GM12878 (cell line): ENCODE measurements at regions not wholly inside any gene's neighbourhood (a gene's known extent, or its start where the extent isn't known, plus 50 kb on each side); places are given as distances from the start of the nearest gene placed in this dataset.

ENCODE experiments used
- ATAC-seq: fragments of 200-7000 bp; cut with Tn5 transposase; 3 replicates; pipeline ENCODE4 v1.9.1; 2020; ENCODE audit warnings: mild to moderate bottlenecking, moderate library complexity
- BruUV-seq: library from RNA; stranded (reverse); fragments of 400-500 nt; replicated peaks from 2 replicates; lab custom pipeline; 2021; lab: Mats Ljungman, UMichigan
- CTCF ChIA-PET: fragments of 300-600 bp; sonication (Branson Sonifier 250); formaldehyde crosslinking; extraction: SDS; loops from one replicate; lab custom pipeline; 2021; ENCODE audit warnings: inconsistent platforms; lab: Yijun Ruan, JAX
- POLR2A ChIA-PET: fragments of 350-600 bp; formaldehyde crosslinking; extraction: SDS; loops from one replicate; lab custom pipeline; 2021; ENCODE audit warnings: inconsistent platforms; lab: Charles Lee
- RAD21 ChIA-PET: fragments of 300-600 bp; sonication (Branson Sonifier 250); formaldehyde crosslinking; loops from one replicate; lab custom pipeline; 2023; ENCODE audit warnings: antibody characterized with exemption; ENCODE audit not compliant: unreplicated experiment; lab: Charles Lee
- SMC1A ChIA-PET: fragments of 300-600 bp; sonication (Branson Sonifier 250); formaldehyde crosslinking; loops from one replicate; lab custom pipeline; 2023; ENCODE audit not compliant: unreplicated experiment, uncharacterized antibody; lab: Charles Lee
- DNase-seq: peaks from one replicate; pipeline ENCODE4 v3.0.0-alpha.2; 2011; ENCODE audit warnings: low read depth, low spot score
- FAIRE-seq: peaks from 3 replicates; lab custom pipeline; 2011; peaks lifted over from hg19 to GRCh38; lab: Jason Lieb, UNC
- H2AFZ ChIP-seq: 2 replicates; pipeline ENCODE4 v1.6.0; 2011; ENCODE audit warnings: low read depth, low read length, control low read depth; ENCODE audit not compliant: control insufficient read depth
- H3K27ac ChIP-seq: 2 replicates; pipeline ENCODE4 v1.5.1; 2011; ENCODE audit warnings: control low read depth; ENCODE audit not compliant: control insufficient read depth, insufficient read depth
- H3K27me3 ChIP-seq, 2 experiments: replicated peaks in 1 of 2; 2 replicates each; pipeline versions ENCODE4 v1.6.0 to v1.6.1; 2011; ENCODE audit warnings: low read length in 1 of 2; ENCODE audit not compliant: control insufficient read depth in 2 of 2, insufficient read depth in 2 of 2
- H3K36me3 ChIP-seq, 2 experiments: 2 replicates each; pipeline ENCODE4 v1.5.1; 2011; ENCODE audit warnings: low read length in 1 of 2; ENCODE audit not compliant: control insufficient read depth in 2 of 2, insufficient read depth in 2 of 2
- H3K4me1 ChIP-seq: 2 replicates; pipeline ENCODE4 v1.6.1; 2011; ENCODE audit warnings: mild to moderate bottlenecking, low read length, moderate library complexity, mixed read lengths; ENCODE audit not compliant: control insufficient read depth, insufficient read depth
- H3K4me2 ChIP-seq: 2 replicates; pipeline ENCODE4 v1.6.0; 2011; ENCODE audit warnings: control low read depth; ENCODE audit not compliant: control insufficient read depth, insufficient read depth
- H3K4me3 ChIP-seq: fragments of 200-600 bp; sonication (generic); 2 replicates; pipeline ENCODE4 v1.5.1; 2016
- H3K79me2 ChIP-seq: 2 replicates; pipeline ENCODE4 v1.6.0; 2011; ENCODE audit warnings: low read length; ENCODE audit not compliant: control insufficient read depth, insufficient read depth
- H3K9ac ChIP-seq: 2 replicates; pipeline ENCODE4 v1.8.0; 2011; ENCODE audit warnings: low read length, control low read depth, mixed read lengths; ENCODE audit not compliant: control insufficient read depth, insufficient read depth
- H3K9me3 ChIP-seq: replicated peaks from 3 replicates; pipeline ENCODE4 v1.5.1; 2011; ENCODE audit warnings: mild to moderate bottlenecking, low read length; ENCODE audit not compliant: control insufficient read depth, insufficient read depth
- H4K20me1 ChIP-seq: 2 replicates; pipeline ENCODE4 v1.6.0; 2011; ENCODE audit not compliant: control insufficient read depth, insufficient read depth
- ASH2L ChIP-seq: fragments of 300-600, 200-600 bp; sonication (generic); IDR thresholded peaks from 2 replicates; pipeline ENCODE4 v1.6.1; 2017; ENCODE audit warnings: low read depth, mild to moderate bottlenecking, borderline replicate concordance
- IRF4 ChIP-seq: IDR thresholded peaks from 2 replicates; pipeline ENCODE4 v1.6.1; 2011; ENCODE audit warnings: low read depth, low read length
- MXI1 ChIP-seq: fragments of 150-350 bp; IDR thresholded peaks from 2 replicates; pipeline ENCODE4 v1.6.1; 2011; ENCODE audit warnings: low read depth, mild to moderate bottlenecking, inconsistent platforms, low read length, improper control_type of control experiment
- NFYB ChIP-seq: IDR thresholded peaks from 2 replicates; pipeline ENCODE4 v1.6.1; 2011; ENCODE audit warnings: low read depth, mild to moderate bottlenecking, low read length, improper control_type of control experiment, moderate library complexity; ENCODE audit not compliant: insufficient read depth
- NR2C1 ChIP-seq: fragments of 450-650 bp; IDR thresholded peaks from 2 replicates; pipeline ENCODE4 v1.6.1; 2017; ENCODE audit warnings: antibody characterized with exemption, mild to moderate bottlenecking, moderate library complexity
- PAX5 ChIP-seq: IDR thresholded peaks from 2 replicates; pipeline ENCODE4 v1.6.1; 2011; ENCODE audit warnings: low read depth, low read length, borderline replicate concordance
- PML ChIP-seq: IDR thresholded peaks from 2 replicates; pipeline ENCODE4 v1.6.1; 2012; ENCODE audit warnings: low read length, inconsistent platforms
- SREBF1 ChIP-seq: IDR thresholded peaks from 2 replicates; pipeline ENCODE4 v1.6.1; 2012; ENCODE audit warnings: mild to moderate bottlenecking, low read length
- ZNF384 ChIP-seq: IDR thresholded peaks from 2 replicates; pipeline ENCODE4 v1.6.1; 2012; ENCODE audit warnings: low read depth, mild to moderate bottlenecking, low read length, improper control_type of control experiment, borderline replicate concordance
- ZNF592 ChIP-seq: fragments of 450-650 bp; IDR thresholded peaks from 2 replicates; pipeline ENCODE4 v1.6.1; 2017; ENCODE audit warnings: mild to moderate bottlenecking, moderate library complexity
- ZSCAN29 ChIP-seq: fragments of 450-650 bp; IDR thresholded peaks from 2 replicates; pipeline ENCODE4 v1.6.1; 2017; ENCODE audit warnings: mild to moderate bottlenecking, moderate library complexity
- WGBS: methylation state at CpG from one replicate; pipeline ENCODE4 v1.1.6; 2016; ENCODE audit warnings: low lambda C conversion rate; ENCODE audit not compliant: insufficient replicate concordance, insufficient coverage; ENCODE audit errors: missing lambda C conversion rate; 5-methylcytosine and 5-hydroxymethylcytosine counted together
- in situ Hi-C: fragments of 300-500 bp; cut with MboI; formaldehyde crosslinking; loops from 9 replicates; pipeline ENCODE4 v1.14.3; 2018; ENCODE audit warnings: mixed read lengths
- intact Hi-C: fragments of 100-400 bp; cut with micrococcal nuclease; formaldehyde crosslinking; loops from one replicate; pipeline ENCODE4 v1.14.2; 2022; ENCODE audit not compliant: unreplicated experiment
- TF ChIP-seq, protein P1 (sequence below): fragments of 450-650 bp; IDR thresholded peaks from 2 replicates; pipeline ENCODE4 v1.6.1; 2017; ENCODE audit warnings: antibody characterized with exemption, mild to moderate bottlenecking, moderate library complexity

- TF ChIP-seq MXI1, result no peak
- no peak for TF ChIP-seq IRF4
- TF ChIP-seq SREBF1, result no peak
- TF ChIP-seq NFYB, result no peak
- no peak for TF ChIP-seq ZNF384
These were observed 61.7 kb upstream of the CT45A1 start (continued) for GRCh38 chrX:135651647-135652295.

DNA sequence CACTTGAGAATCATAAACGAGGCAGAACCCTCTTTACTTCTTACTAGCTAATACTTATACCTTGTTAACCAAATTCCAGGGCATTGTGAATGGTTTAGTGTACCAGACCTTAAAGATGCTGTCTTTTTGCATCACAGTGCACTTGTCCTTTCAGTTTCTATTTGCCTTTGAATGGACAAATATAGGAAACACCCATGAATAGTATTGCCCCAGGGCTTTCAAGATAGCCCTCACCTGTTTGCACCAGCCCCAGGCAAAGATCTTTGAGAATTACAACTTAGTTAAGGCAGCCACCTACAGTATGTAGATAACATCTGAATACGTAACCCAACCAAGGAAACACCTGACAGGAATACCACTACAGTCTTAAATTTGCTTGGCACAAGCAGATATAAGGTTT, 60.8 kb upstream of the CT45A1 start:
- no peak for DNase-seq
- ChIA-PET RAD21 (no interaction called here), POLR2A (no interaction called here), SMC1A (interaction anchor here (1.3 kb wide), 1 partner anchor 20 kb away, joined by 3 read pairs; no protein-coding TSS in a partner anchor), CTCF (interaction anchor here (1.3 kb wide), 2 partner anchors 27 to 278 kb away, joined by 3 read pairs; no protein-coding TSS in a partner anchor)
- Histone ChIP-seq H3K9ac (no peak overlapping the region), H4K20me1 (no peaks in the 10 kb centered on the region), H3K79me2 (no peaks in the 10 kb centered on the region), H3K4me1 (peaks cover 7% of the 10 kb centered on the region), H3K9me3 (no peaks in the 10 kb centered on the region), H3K27ac (no peak overlapping the region), H3K4me2 (peak overlapping the region; percentile 30; the same call in 1 of the 2 replicates), H3K4me3 (no peak overlapping the region), H2AFZ (no peak overlapping the region), H3K36me3 (no peaks in the 10 kb centered on the region), H3K27me3 (no peaks in the 10 kb centered on the region)
- TF ChIP-seq PML (no peak), ZSCAN29 (no peak), ZNF592 (no peak), ASH2L (no peak), PAX5 (no peak), NR2C1 (no peak)
- TF ChIP-seq, protein P1, sequence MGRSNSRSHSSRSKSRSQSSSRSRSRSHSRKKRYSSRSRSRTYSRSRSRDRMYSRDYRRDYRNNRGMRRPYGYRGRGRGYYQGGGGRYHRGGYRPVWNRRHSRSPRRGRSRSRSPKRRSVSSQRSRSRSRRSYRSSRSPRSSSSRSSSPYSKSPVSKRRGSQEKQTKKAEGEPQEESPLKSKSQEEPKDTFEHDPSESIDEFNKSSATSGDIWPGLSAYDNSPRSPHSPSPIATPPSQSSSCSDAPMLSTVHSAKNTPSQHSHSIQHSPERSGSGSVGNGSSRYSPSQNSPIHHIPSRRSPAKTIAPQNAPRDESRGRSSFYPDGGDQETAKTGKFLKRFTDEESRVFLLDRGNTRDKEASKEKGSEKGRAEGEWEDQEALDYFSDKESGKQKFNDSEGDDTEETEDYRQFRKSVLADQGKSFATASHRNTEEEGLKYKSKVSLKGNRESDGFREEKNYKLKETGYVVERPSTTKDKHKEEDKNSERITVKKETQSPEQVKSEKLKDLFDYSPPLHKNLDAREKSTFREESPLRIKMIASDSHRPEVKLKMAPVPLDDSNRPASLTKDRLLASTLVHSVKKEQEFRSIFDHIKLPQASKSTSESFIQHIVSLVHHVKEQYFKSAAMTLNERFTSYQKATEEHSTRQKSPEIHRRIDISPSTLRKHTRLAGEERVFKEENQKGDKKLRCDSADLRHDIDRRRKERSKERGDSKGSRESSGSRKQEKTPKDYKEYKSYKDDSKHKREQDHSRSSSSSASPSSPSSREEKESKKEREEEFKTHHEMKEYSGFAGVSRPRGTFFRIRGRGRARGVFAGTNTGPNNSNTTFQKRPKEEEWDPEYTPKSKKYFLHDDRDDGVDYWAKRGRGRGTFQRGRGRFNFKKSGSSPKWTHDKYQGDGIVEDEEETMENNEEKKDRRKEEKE, result no peak
- in situ Hi-C loops, result no loop called here
- intact Hi-C loops, result no loop called here
- FAIRE-seq, result no peak
- no TSS peak for BruUV-seq
- peak; percentile 60 for ATAC-seq
- WGBS, result 21% methylated on average over 2 of the region's 2 CpGs
